ENCODE measurements at regions not wholly inside any gene's neighbourhood (a gene's known extent, or its start where the extent isn't known, plus 50 kb on each side); places are given as distances from the start of the nearest gene placed in this dataset.

DNA sequence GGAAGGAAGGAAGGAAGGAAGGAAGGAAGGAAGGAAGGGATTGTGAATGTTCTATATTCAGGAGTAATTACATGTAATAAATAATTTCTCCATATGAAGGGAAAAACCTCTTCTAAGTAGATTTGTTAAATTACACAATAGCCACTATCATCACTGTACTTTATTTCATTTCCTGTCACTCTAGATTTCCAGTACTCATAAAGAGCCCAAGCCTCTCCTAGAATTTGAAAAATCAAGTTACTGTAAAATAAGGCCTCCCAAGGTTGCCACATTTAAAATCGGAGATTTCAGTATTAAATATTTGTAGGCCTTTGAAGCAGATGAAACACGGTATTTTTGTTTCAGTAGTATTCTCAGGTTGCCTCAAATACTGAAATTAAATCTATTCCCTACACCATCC, 499.0 kb downstream of the CDH10 start:
- peaks cover 6% of the 10 kb centered on the region for H3K9me3 Mint-ChIP-seq
- no peaks in the 10 kb centered on the region for H3K36me3 Mint-ChIP-seq (ENCODE audit: low read depth)
- ChIA-PET CTCF (no interaction called here), POLR2A (no interaction called here)
- H3K4me3 Mint-ChIP-seq, result no peak overlapping the region
- H3K4me1 Mint-ChIP-seq (ENCODE audit: low read depth), result no peaks in the 10 kb centered on the region
- TF ChIP-seq, protein P1, sequence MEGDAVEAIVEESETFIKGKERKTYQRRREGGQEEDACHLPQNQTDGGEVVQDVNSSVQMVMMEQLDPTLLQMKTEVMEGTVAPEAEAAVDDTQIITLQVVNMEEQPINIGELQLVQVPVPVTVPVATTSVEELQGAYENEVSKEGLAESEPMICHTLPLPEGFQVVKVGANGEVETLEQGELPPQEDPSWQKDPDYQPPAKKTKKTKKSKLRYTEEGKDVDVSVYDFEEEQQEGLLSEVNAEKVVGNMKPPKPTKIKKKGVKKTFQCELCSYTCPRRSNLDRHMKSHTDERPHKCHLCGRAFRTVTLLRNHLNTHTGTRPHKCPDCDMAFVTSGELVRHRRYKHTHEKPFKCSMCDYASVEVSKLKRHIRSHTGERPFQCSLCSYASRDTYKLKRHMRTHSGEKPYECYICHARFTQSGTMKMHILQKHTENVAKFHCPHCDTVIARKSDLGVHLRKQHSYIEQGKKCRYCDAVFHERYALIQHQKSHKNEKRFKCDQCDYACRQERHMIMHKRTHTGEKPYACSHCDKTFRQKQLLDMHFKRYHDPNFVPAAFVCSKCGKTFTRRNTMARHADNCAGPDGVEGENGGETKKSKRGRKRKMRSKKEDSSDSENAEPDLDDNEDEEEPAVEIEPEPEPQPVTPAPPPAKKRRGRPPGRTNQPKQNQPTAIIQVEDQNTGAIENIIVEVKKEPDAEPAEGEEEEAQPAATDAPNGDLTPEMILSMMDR (IDR thresholded peaks at IDR 0.05), result no peak
- H3K27me3 Mint-ChIP-seq, result no peaks in the 10 kb centered on the region
- no peak overlapping the region for H3K27ac Mint-ChIP-seq
- no peak for DNase-seq
- ATAC-seq, result no peak
- intact Hi-C loops (cut with micrococcal nuclease), result no loop called here

DNA sequence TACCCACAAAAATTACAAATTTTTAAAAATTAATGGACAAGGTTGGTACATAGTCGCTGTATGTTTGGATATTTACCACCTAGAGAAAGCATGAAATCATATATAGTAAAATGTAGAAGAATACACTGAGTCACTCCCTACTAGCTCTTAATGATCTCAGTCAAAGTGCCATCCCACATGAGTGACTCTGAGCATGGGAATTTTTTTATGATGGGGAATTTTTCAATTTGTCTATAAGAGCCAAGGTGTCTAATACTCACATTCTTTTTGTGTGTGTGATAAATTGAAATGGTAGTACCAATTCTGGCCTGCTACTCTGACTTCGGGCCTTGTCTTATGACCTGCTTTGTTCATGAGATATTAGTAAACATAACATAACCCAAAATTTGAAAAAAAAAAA, 483.2 kb downstream of the CDH10 start:
- H3K27me3 Mint-ChIP-seq, result no peaks in the 10 kb centered on the region
- TF ChIP-seq, protein P1 (IDR thresholded peaks at IDR 0.05), result no peak
- intact Hi-C loops (cut with micrococcal nuclease), result no loop called here
- H3K4me3 Mint-ChIP-seq, result no peak overlapping the region
- no peaks in the 10 kb centered on the region for H3K4me1 Mint-ChIP-seq (ENCODE audit: low read depth)
- DNase-seq, result no peak
- no peaks in the 10 kb centered on the region for H3K36me3 Mint-ChIP-seq (ENCODE audit: low read depth)
- CTCF ChIA-PET, result no interaction called here
- no peak for ATAC-seq
- peaks cover 5% of the 10 kb centered on the region for H3K9me3 Mint-ChIP-seq
- POLR2A ChIA-PET, result no interaction called here
- H3K27ac Mint-ChIP-seq, result no peak overlapping the region

DNA sequence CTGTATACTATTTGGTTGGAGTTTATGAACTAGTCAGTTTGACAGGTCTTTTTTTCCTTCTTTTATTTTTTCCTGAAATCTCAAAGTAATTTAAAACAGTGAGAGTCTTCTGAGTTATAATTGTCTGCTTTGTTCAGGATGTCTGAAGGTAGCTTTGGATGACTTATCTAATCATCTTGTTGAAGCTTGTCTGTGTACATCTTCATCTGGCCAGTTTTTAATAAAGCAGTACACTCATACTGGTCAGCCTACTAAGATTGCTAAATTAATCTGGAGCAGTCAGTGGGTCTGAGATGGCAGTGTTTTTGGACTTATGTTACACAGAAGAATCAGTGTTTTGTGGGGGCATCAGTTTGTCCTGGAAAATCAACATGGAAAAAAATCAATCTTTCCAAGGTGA, 482.4 kb downstream of the CDH10 start:
- no peak for DNase-seq
- Mint-ChIP-seq H3K4me1 (ENCODE audit: low read depth) (no peaks in the 10 kb centered on the region), H3K4me3 (no peak overlapping the region), H3K36me3 (ENCODE audit: low read depth) (no peaks in the 10 kb centered on the region), H3K27ac (no peak overlapping the region), H3K9me3 (peaks cover 4% of the 10 kb centered on the region), H3K27me3 (no peaks in the 10 kb centered on the region)
- intact Hi-C loops (cut with micrococcal nuclease), result no loop called here
- TF ChIP-seq, protein P1 (IDR thresholded peaks at IDR 0.05), result no peak
- CTCF ChIA-PET, result no interaction called here
- POLR2A ChIA-PET, result no interaction called here
- ATAC-seq, result no peak

DNA sequence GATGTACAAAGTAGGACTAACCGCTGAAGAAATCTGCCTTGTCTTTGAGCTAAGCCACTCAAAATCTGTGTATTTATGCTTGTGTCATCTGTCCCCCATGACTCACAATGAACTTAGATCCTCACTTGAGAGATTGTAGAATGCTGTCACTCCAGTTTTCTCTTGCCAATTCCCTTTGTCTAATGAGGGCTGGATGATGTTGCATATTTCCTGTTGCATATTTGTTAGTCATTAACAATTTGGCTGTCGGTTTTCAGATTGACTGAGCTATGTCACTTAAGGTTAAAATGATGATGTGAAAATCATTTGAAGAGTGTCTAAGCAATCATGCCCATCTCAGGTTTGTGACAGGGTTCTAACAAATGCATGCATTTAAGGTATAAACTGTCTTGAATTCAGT, 481.7 kb downstream of the CDH10 start:
- TF ChIP-seq, protein P1 (IDR thresholded peaks at IDR 0.05), result no peak
- H3K36me3 Mint-ChIP-seq (ENCODE audit: low read depth), result no peaks in the 10 kb centered on the region
- ChIA-PET POLR2A (no interaction called here), CTCF (no interaction called here)
- no peak overlapping the region for H3K27ac Mint-ChIP-seq
- intact Hi-C loops (cut with micrococcal nuclease), result no loop called here
- peaks cover 3% of the 10 kb centered on the region for H3K9me3 Mint-ChIP-seq
- H3K4me3 Mint-ChIP-seq, result no peak overlapping the region
- ATAC-seq (no peak), DNase-seq (no peak)
- no peaks in the 10 kb centered on the region for H3K27me3 Mint-ChIP-seq
- H3K4me1 Mint-ChIP-seq (ENCODE audit: low read depth), result no peaks in the 10 kb centered on the region

DNA sequence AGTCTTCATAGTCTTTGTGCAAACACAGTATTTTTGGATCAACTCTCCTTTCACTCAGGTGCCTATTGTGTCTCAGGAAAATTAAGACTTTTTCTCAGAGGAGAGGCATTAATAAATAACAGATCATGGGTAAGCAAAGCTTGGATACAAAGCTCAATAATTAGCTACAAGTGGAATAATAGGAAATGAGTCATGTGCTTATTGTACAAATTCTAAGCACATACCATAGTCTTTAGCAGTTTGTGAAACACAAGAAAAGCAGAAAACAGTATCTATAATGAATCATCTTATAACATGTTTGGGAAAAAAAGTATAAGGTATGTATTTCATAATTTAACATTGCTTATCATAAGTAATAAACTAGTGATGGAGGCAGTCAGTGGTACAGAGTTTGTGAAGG, 477.0 kb downstream of the CDH10 start:
- TF ChIP-seq, protein P1 (IDR thresholded peaks at IDR 0.05), result no peak
- H3K27ac Mint-ChIP-seq, result no peak overlapping the region
- POLR2A ChIA-PET, result interaction anchor here (0.6 to 0.7 kb wide), 2 partner anchors 770 to 1757 kb away, joined by 3 read pairs; no protein-coding TSS in a partner anchor
- intact Hi-C loops (cut with micrococcal nuclease), result no loop called here
- H3K36me3 Mint-ChIP-seq (ENCODE audit: low read depth), result no peaks in the 10 kb centered on the region
- ATAC-seq (no peak), DNase-seq (no peak)
- CTCF ChIA-PET, result no interaction called here
- no peaks in the 10 kb centered on the region for H3K4me1 Mint-ChIP-seq (ENCODE audit: low read depth)
- H3K9me3 Mint-ChIP-seq, result peaks cover 14% of the 10 kb centered on the region
- H3K4me3 Mint-ChIP-seq, result no peak overlapping the region
- no peaks in the 10 kb centered on the region for H3K27me3 Mint-ChIP-seq
